CD14-positive monocyte (primary cell): ENCODE measurements at regions not wholly inside any gene's neighbourhood (a gene's known extent, or its start where the extent isn't known, plus 50 kb on each side); places are given as distances from the start of the nearest gene placed in this dataset.

ENCODE experiments used
- DNase-seq, 3 donors: peaks; one replicate each; pipeline ENCODE4 v3.0.0-alpha.2; 2011 to 2022
- H2AFZ ChIP-seq: 2 replicates; pipeline ENCODE4 v1.6.0; 2012; ENCODE audit warnings: mild to moderate bottlenecking, low read depth, low read length, inconsistent platforms; ENCODE audit not compliant: insufficient read depth, poor library complexity, severe bottlenecking
- H3K27ac ChIP-seq, 2 donors: 1 replicate in 1 of 2; 2 replicates in 1 of 2; pipeline ENCODE4 v1.5.1; 2012 to 2013; ENCODE audit warnings: low read length in 2 of 2, control low read depth in 1 of 2, inconsistent platforms in 1 of 2, low read depth in 1 of 2, mild to moderate bottlenecking in 1 of 2
- H3K27me3 ChIP-seq, 2 donors: one replicate each; pipeline versions ENCODE4 v1.6.0 to v1.6.1; 2011 to 2013; ENCODE audit warnings: low read length in 2 of 2; ENCODE audit not compliant: control insufficient read depth in 2 of 2, insufficient read depth in 2 of 2
- H3K36me3 ChIP-seq, 2 donors: replicated peaks in 1 of 2; 1 replicate in 1 of 2; 2 replicates in 1 of 2; pipeline versions ENCODE4 v1.5.1 to v1.6.1; 2012 to 2013; ENCODE audit warnings: low read length in 2 of 2, control low read depth in 1 of 2, inconsistent platforms in 1 of 2, mild to moderate bottlenecking in 1 of 2; ENCODE audit not compliant: insufficient read depth in 2 of 2, control insufficient read depth in 1 of 2
- H3K4me1 ChIP-seq, 2 donors: 1 replicate in 1 of 2; 2 replicates in 1 of 2; pipeline versions ENCODE4 v1.5.1 to v1.6.1; 2012 to 2013; ENCODE audit warnings: low read length in 2 of 2, control low read depth in 1 of 2, inconsistent platforms in 1 of 2, mild to moderate bottlenecking in 1 of 2, moderate library complexity in 1 of 2; ENCODE audit not compliant: insufficient read depth in 2 of 2, control insufficient read depth in 1 of 2
- H3K4me2 ChIP-seq: replicated peaks from 2 replicates; pipeline ENCODE3; 2012; ENCODE audit warnings: low read length, moderate library complexity, mild to moderate bottlenecking; ENCODE audit not compliant: poor library complexity, severe bottlenecking; ENCODE audit errors: extremely low read depth
- H3K4me3 ChIP-seq, 3 experiments: fragments of 200-600 bp in 1 of 3; sonication (generic) in 1 of 3; replicated peaks in 1 of 3; 1 replicate in 2 of 3; 2 replicates in 1 of 3; pipeline ENCODE4 v1.5.1; 2011 to 2013; ENCODE audit warnings: low read length in 3 of 3, mild to moderate bottlenecking in 3 of 3, control low read depth in 2 of 3, low read depth in 2 of 3, inconsistent platforms in 1 of 3, moderate library complexity in 1 of 3
- H3K79me2 ChIP-seq: 2 replicates; pipeline ENCODE4 v1.6.0; 2012; ENCODE audit warnings: mild to moderate bottlenecking, control low read depth, inconsistent platforms, low read length, moderate library complexity; ENCODE audit not compliant: insufficient read depth
- H3K9ac ChIP-seq: 2 replicates; pipeline ENCODE4 v1.6.0; 2017; ENCODE audit warnings: low read length, mild to moderate bottlenecking; ENCODE audit not compliant: insufficient read depth, poor library complexity, severe bottlenecking
- H3K9me3 ChIP-seq, 2 donors: replicated peaks in 1 of 2; 1 replicate in 1 of 2; 2 replicates in 1 of 2; pipeline versions ENCODE4 v1.5.1 to v1.6.1; 2012 to 2013; ENCODE audit warnings: low read length in 2 of 2, control low read depth in 1 of 2; ENCODE audit not compliant: control insufficient read depth in 1 of 2, insufficient read depth in 1 of 2
- H4K20me1 ChIP-seq: 2 replicates; pipeline ENCODE4 v1.6.0; 2012; ENCODE audit warnings: mild to moderate bottlenecking, low read length, control low read depth, moderate library complexity; ENCODE audit not compliant: insufficient read depth
- H3K27ac Mint-ChIP-seq, 7 donors: one replicate each; pipeline ENCODE4 v1.8.0; 2020; ENCODE audit warnings: mild to moderate bottlenecking in 7 of 7, mixed read lengths in 7 of 7, moderate library complexity in 6 of 7, inconsistent platforms in 2 of 7
- H3K27me3 Mint-ChIP-seq, 3 donors: one replicate each; pipeline ENCODE4 v1.8.0; 2021 to 2022; ENCODE audit warnings: low read depth in 3 of 3, mild to moderate bottlenecking in 3 of 3, mixed read lengths in 3 of 3, moderate library complexity in 3 of 3, inconsistent platforms in 1 of 3
- H3K36me3 Mint-ChIP-seq, 2 donors: one replicate each; pipeline ENCODE4 v1.8.0; 2020; ENCODE audit warnings: mixed read lengths in 2 of 2, inconsistent platforms in 1 of 2, mild to moderate bottlenecking in 1 of 2
- H3K4me1 Mint-ChIP-seq: one replicate; pipeline ENCODE4 v1.8.0; 2020; ENCODE audit warnings: mild to moderate bottlenecking, mixed read lengths
- H3K4me3 Mint-ChIP-seq, 2 donors: one replicate each; pipeline ENCODE4 v1.8.0; 2020; ENCODE audit warnings: mild to moderate bottlenecking in 2 of 2, mixed read lengths in 2 of 2, moderate library complexity in 1 of 2
- H3K9me3 Mint-ChIP-seq, 7 donors: one replicate each; pipeline ENCODE4 v1.8.0; 2020 to 2022; ENCODE audit warnings: mixed read lengths in 7 of 7, mild to moderate bottlenecking in 6 of 7, moderate library complexity in 6 of 7, inconsistent platforms in 2 of 7
- CTCF ChIP-seq: fragments of 200-600 bp; IDR thresholded peaks from one replicate; pipeline ENCODE4 v1.8.0; 2022; ENCODE audit warnings: antibody characterized with exemption, mild to moderate bottlenecking
- WGBS: methylation state at CpG from one replicate; pipeline ENCODE4 v1.1.5; 2013; ENCODE audit warnings: missing lambda C conversion rate; ENCODE audit not compliant: insufficient coverage; 5-methylcytosine and 5-hydroxymethylcytosine counted together
- intact Hi-C, 2 donors: fragments of 100-400 bp; cut with micrococcal nuclease; formaldehyde crosslinking; loops; one replicate each; pipeline versions ENCODE4 v1.15.0 to v1.15.1; 2023

- DNase-seq = no peak
- peak overlapping the region in 1 of 2 donors; percentile 3 for H3K4me3 Mint-ChIP-seq
- H3K27me3 ChIP-seq = peaks cover 4 to 20% of the 10 kb centered on the region in 2 donors
Measured at GRCh38 chr12:131432532-131433260, 278.2 kb upstream of the SFSWAP start.

More at GRCh38 chr12:131432532-131433260, 278.2 kb upstream of the SFSWAP start:
- Mint-ChIP-seq H3K4me1 (peaks cover 2% of the 10 kb centered on the region), H3K9me3 (peaks cover 0 to 8% (median 2%) of the 10 kb centered on the region in 7 donors), H3K27me3 (peaks cover 22 to 42% (median 26%) of the 10 kb centered on the region in 3 donors), H3K36me3 (no peaks in the 10 kb centered on the region), H3K27ac (no peak overlapping the region)
- H3K36me3 ChIP-seq = no peaks in the 10 kb centered on the region
- no peak overlapping the region for H3K4me2 ChIP-seq
- no peak overlapping the region for H2AFZ ChIP-seq
- no peak for TF ChIP-seq CTCF
- H3K9me3 ChIP-seq = peaks cover 0 to 6% of the 10 kb centered on the region in 2 donors
- 66% methylated on average over 16 of the region's 29 CpGs for WGBS
- H3K9ac ChIP-seq = no peak overlapping the region
- intact Hi-C loops = no loop called here
- H3K4me1 ChIP-seq = no peaks in the 10 kb centered on the region
- H3K4me3 ChIP-seq = no peak overlapping the region
- H4K20me1 ChIP-seq = no peaks in the 10 kb centered on the region
- H3K27ac ChIP-seq = no peak overlapping the region
- H3K79me2 ChIP-seq = no peaks in the 10 kb centered on the region
